HCT116 (cell line): ENCODE measurements at regions not wholly inside any gene's neighbourhood (a gene's known extent, or its start where the extent isn't known, plus 50 kb on each side); places are given as distances from the start of the nearest gene placed in this dataset.

Source experiments
- ATAC-seq: fragments of 200-7000 bp; cut with Tn5 transposase; 2 replicates; pipeline ENCODE4 v1.9.1; 2020; ENCODE audit warnings: mild to moderate bottlenecking, moderate library complexity
- BruUV-seq: library from RNA; stranded (reverse); fragments of 400-500 nt; replicated peaks from 2 replicates; lab custom pipeline; 2021; lab: Mats Ljungman, UMichigan
- CTCF ChIA-PET: fragments of 300-600 bp; sonication (Branson Sonifier 250); formaldehyde crosslinking; loops from one replicate; lab custom pipeline; 2021; ENCODE audit warnings: antibody characterized with exemption; lab: Charles Lee
- POLR2A ChIA-PET: fragments of 300-600, 350-600 bp; sonication (Branson Sonifier 250); formaldehyde crosslinking; loops from one replicate; lab custom pipeline; 2021; ENCODE audit warnings: antibody characterized with exemption; lab: Charles Lee
- RAD21 ChIA-PET, 2 experiments: fragments of 300-600 bp; sonication (Branson Sonifier 250); formaldehyde crosslinking; loops; one replicate each; lab custom pipeline; 2023; ENCODE audit warnings: low total read pairs in 2 of 2; ENCODE audit not compliant: uncharacterized antibody in 2 of 2, unreplicated experiment in 2 of 2, low non-redundant PET in 1 of 2; lab: Charles Lee
- DNase-seq: peaks from one replicate; pipeline ENCODE4 v3.0.0-alpha.2; 2010; ENCODE audit warnings: low read depth, low spot score
- H2AFZ ChIP-seq: fragments of 200-600 bp; shearing (Covaris generic), sonication (generic); 2 replicates; pipeline ENCODE4 v1.6.1; 2017; ENCODE audit warnings: low read depth, mixed run types, mixed read lengths, antibody characterized with exemption, low read length; ENCODE audit not compliant: poor library complexity, severe bottlenecking
- H3K27ac ChIP-seq: 2 replicates; pipeline ENCODE4 v1.5.1; 2012; ENCODE audit warnings: low read depth, low read length
- H3K27me3 ChIP-seq: fragments of 200-600 bp; sonication (generic); 2 replicates; pipeline ENCODE4 v1.6.1; 2016; ENCODE audit warnings: mixed run types, low read length, mixed read lengths; ENCODE audit not compliant: insufficient read depth
- H3K36me3 ChIP-seq, 2 experiments: fragments of 200-500 bp in 1 of 2; fragments of 200-600 bp in 1 of 2; sonication (Bioruptor generic) in 1 of 2; sonication (generic) in 1 of 2; 2 replicates each; pipeline versions ENCODE4 v1.5.1 to v1.6.1; 2014 to 2016; ENCODE audit warnings: low read length in 2 of 2, inconsistent platforms in 1 of 2, mixed read lengths in 1 of 2, mixed run types in 1 of 2; ENCODE audit not compliant: insufficient read depth in 2 of 2, control insufficient read depth in 1 of 2
- H3K4me1 ChIP-seq, 2 experiments: fragments of 200-600 bp in 1 of 2; sonication (generic) in 1 of 2; 2 replicates each; pipeline versions ENCODE4 v1.5.1 to v1.6.1; 2012 to 2017; ENCODE audit warnings: low read length in 2 of 2, inconsistent platforms in 1 of 2, mild to moderate bottlenecking in 1 of 2, mixed read lengths in 1 of 2, mixed run types in 1 of 2, moderate library complexity in 1 of 2; ENCODE audit not compliant: insufficient read depth in 2 of 2, control insufficient read depth in 1 of 2
- H3K4me2 ChIP-seq: fragments of 200-600 bp; sonication (generic); 2 replicates; pipeline ENCODE4 v1.6.1; 2017; ENCODE audit warnings: mixed run types, low read length, mixed read lengths
- H3K4me3 ChIP-seq, 2 experiments: fragments of 200-600 bp in 1 of 2; sonication (generic) in 1 of 2; replicated peaks in 1 of 2; 2 replicates each; pipeline ENCODE4 v1.5.1; 2011 to 2016; ENCODE audit warnings: low read length in 2 of 2, control low read depth in 1 of 2, low read depth in 1 of 2, mild to moderate bottlenecking in 1 of 2, mixed read lengths in 1 of 2, mixed run types in 1 of 2
- H3K79me2 ChIP-seq: fragments of 200-600 bp; sonication (generic); 2 replicates; pipeline ENCODE4 v1.6.1; 2017; ENCODE audit warnings: mild to moderate bottlenecking, mixed run types, low read length, moderate library complexity, mixed read lengths; ENCODE audit not compliant: insufficient read depth
- H3K9ac ChIP-seq: fragments of 200-600 bp; sonication (generic); 2 replicates; pipeline ENCODE4 v1.6.1; 2016; ENCODE audit warnings: low read length, mixed read lengths
- H3K9me2 ChIP-seq: fragments of 200-600 bp; sonication (generic), shearing (Covaris generic); 2 replicates; pipeline ENCODE4 v1.6.1; 2017; ENCODE audit warnings: mixed run types, mild to moderate bottlenecking, moderate library complexity; ENCODE audit not compliant: insufficient read depth
- H3K9me3 ChIP-seq, 2 experiments: fragments of 200-500 bp in 1 of 2; fragments of 200-600 bp in 1 of 2; sonication (Bioruptor generic) in 1 of 2; sonication (generic) in 1 of 2; 2 replicates each; pipeline ENCODE4 v1.6.1; 2014 to 2017; ENCODE audit warnings: low read length in 2 of 2, mixed read lengths in 2 of 2, inconsistent platforms in 1 of 2, low read depth in 1 of 2, mild to moderate bottlenecking in 1 of 2, mixed run types in 1 of 2, moderate library complexity in 1 of 2; ENCODE audit not compliant: control insufficient read depth in 1 of 2, insufficient read depth in 1 of 2
- H4K20me1 ChIP-seq: fragments of 200-600 bp; sonication (generic), shearing (Covaris generic); 2 replicates; pipeline ENCODE4 v1.6.1; 2017; ENCODE audit warnings: mixed run types, mild to moderate bottlenecking, moderate library complexity; ENCODE audit not compliant: insufficient read depth
- CBX3 ChIP-seq: IDR thresholded peaks from 2 replicates; pipeline ENCODE4 v1.6.1; 2012; ENCODE audit warnings: low read depth
- EGR1 ChIP-seq: IDR thresholded peaks from 2 replicates; pipeline ENCODE4 v1.6.1; 2012; ENCODE audit warnings: low read depth
- ELF1 ChIP-seq: IDR thresholded peaks from 2 replicates; pipeline ENCODE4 v1.6.1; 2012; ENCODE audit warnings: low read depth, borderline replicate concordance
- FOSL1 ChIP-seq: IDR thresholded peaks from 2 replicates; pipeline ENCODE4 v1.6.1; 2012; ENCODE audit warnings: low read depth
- JUND ChIP-seq: IDR thresholded peaks from 2 replicates; pipeline ENCODE4 v1.6.1; 2012
- POLR2A ChIP-seq: IDR thresholded peaks from 2 replicates; pipeline ENCODE4 v1.7.0; 2011; ENCODE audit warnings: borderline replicate concordance; ENCODE audit not compliant: insufficient read depth, insufficient read length; ENCODE audit errors: extremely low read depth
- SRF ChIP-seq: IDR thresholded peaks from 2 replicates; pipeline ENCODE4 v1.6.1; 2012; ENCODE audit warnings: low read depth
- TCF7L2 ChIP-seq: IDR thresholded peaks from 2 replicates; pipeline ENCODE4 v1.7.0; 2011; ENCODE audit warnings: borderline replicate concordance, inconsistent platforms; ENCODE audit not compliant: insufficient read depth, insufficient read length; ENCODE audit errors: extremely low read depth
- YY1 ChIP-seq: IDR thresholded peaks from 2 replicates; pipeline ENCODE4 v1.6.1; 2011; ENCODE audit warnings: low read length, low read depth, moderate library complexity, mild to moderate bottlenecking; ENCODE audit not compliant: insufficient replicate concordance; ENCODE audit errors: extremely low read depth
- ZFX ChIP-seq: fragments of 450-650 bp; IDR thresholded peaks from 2 replicates; pipeline ENCODE4 v1.6.1; 2017
- intact Hi-C: fragments of 100-400 bp; cut with micrococcal nuclease; formaldehyde crosslinking; loops from 2 replicates; pipeline ENCODE4 v1.10.0; 2022
- TF ChIP-seq, protein P1 (sequence below): IDR thresholded peaks from 2 replicates; pipeline ENCODE4 v1.6.1; 2012; ENCODE audit warnings: low read depth

DNA sequence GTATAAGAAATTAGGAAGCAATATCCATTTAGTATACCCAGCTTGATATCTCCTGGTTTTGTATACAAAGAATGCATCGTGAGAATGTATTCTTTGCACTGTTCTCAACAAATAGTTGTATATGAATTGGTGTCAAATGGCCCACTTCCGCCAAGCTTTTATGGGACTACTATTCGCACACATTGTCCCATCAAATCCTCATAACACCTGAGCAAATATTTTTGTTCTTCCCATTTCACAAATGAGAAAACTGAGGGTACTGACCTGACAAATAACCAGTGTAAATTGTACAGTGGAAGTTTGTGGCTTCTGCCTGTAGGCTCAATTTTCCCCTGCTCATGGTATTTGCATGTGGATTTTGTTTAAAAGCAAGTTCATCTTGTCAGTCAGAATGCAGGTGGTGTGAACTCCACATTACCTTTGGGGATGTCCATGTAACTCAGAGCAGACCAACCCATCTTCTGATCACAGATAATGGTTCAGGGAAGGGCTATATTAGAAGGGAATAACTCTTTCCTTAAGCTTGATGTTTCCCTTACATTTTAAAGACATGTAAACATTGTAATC, 51.5 kb upstream of the FAM241A start:
- Histone ChIP-seq H3K9me3 (no peaks in the 10 kb centered on the region), H3K79me2 (no peaks in the 10 kb centered on the region), H3K36me3 (no peaks in the 10 kb centered on the region), H3K9ac (no peak overlapping the region), H4K20me1 (no peaks in the 10 kb centered on the region), H3K4me2 (no peak overlapping the region), H3K4me3 (no peak overlapping the region), H2AFZ (no peak overlapping the region), H3K9me2 (no peaks in the 10 kb centered on the region), H3K27me3 (no peaks in the 10 kb centered on the region), H3K4me1 (no peaks in the 10 kb centered on the region), H3K27ac (no peak overlapping the region)
- intact Hi-C loops, result loop anchor here (10.0 kb wide), 1 partner anchor 171 kb away; no protein-coding TSS in a partner anchor
- no TSS peak for BruUV-seq
- CTCF ChIA-PET, result interaction anchor here (1.5 kb wide), 1 partner anchor 138 kb away, joined by 5 read pairs; the partner anchor contains the start of gene AP1AR
- DNase-seq, result no peak
- no peak for ATAC-seq
- POLR2A ChIA-PET, result no interaction called here
- RAD21 ChIA-PET, result no interaction called here
- TF ChIP-seq FOSL1 (no peak), ELF1 (no peak), SRF (no peak), ZFX (no peak), POLR2A (no peak), YY1 (no peak), EGR1 (no peak), CBX3 (no peak), TCF7L2 (no peak), JUND (no peak)
- TF ChIP-seq, protein P1, sequence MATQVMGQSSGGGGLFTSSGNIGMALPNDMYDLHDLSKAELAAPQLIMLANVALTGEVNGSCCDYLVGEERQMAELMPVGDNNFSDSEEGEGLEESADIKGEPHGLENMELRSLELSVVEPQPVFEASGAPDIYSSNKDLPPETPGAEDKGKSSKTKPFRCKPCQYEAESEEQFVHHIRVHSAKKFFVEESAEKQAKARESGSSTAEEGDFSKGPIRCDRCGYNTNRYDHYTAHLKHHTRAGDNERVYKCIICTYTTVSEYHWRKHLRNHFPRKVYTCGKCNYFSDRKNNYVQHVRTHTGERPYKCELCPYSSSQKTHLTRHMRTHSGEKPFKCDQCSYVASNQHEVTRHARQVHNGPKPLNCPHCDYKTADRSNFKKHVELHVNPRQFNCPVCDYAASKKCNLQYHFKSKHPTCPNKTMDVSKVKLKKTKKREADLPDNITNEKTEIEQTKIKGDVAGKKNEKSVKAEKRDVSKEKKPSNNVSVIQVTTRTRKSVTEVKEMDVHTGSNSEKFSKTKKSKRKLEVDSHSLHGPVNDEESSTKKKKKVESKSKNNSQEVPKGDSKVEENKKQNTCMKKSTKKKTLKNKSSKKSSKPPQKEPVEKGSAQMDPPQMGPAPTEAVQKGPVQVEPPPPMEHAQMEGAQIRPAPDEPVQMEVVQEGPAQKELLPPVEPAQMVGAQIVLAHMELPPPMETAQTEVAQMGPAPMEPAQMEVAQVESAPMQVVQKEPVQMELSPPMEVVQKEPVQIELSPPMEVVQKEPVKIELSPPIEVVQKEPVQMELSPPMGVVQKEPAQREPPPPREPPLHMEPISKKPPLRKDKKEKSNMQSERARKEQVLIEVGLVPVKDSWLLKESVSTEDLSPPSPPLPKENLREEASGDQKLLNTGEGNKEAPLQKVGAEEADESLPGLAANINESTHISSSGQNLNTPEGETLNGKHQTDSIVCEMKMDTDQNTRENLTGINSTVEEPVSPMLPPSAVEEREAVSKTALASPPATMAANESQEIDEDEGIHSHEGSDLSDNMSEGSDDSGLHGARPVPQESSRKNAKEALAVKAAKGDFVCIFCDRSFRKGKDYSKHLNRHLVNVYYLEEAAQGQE, result no peak
